Omental fat pad (tissue), 3 donors: ENCODE measurements at regions not wholly inside any gene's neighbourhood (a gene's known extent, or its start where the extent isn't known, plus 50 kb on each side); places are given as distances from the start of the nearest gene placed in this dataset.
"Not testable (repeated sequence)": the region's sequence is repeated elsewhere in the genome, so short reads cannot be mapped to it uniquely, and the experiment has no call there.

ENCODE experiments used
- ATAC-seq: fragments of 150-250 bp; one replicate; pipeline ENCODE4 v1.9.1; 2016; ENCODE audit warnings: mild to moderate bottlenecking, moderate library complexity; ENCODE audit not compliant: low FRiP score
- DNase-seq: peaks from one replicate; pipeline ENCODE4 v3.0.0-alpha.2; 2019; ENCODE audit warnings: low spot score
- TF ChIP-seq, protein P1 (sequence below), 3 donors: fragments of 450-650 bp; IDR thresholded peaks; one replicate each; pipeline ENCODE4 v1.5.1; 2016 to 2017; ENCODE audit warnings: antibody characterized with exemption in 3 of 3, mild to moderate bottlenecking in 3 of 3, moderate library complexity in 2 of 3

DNA sequence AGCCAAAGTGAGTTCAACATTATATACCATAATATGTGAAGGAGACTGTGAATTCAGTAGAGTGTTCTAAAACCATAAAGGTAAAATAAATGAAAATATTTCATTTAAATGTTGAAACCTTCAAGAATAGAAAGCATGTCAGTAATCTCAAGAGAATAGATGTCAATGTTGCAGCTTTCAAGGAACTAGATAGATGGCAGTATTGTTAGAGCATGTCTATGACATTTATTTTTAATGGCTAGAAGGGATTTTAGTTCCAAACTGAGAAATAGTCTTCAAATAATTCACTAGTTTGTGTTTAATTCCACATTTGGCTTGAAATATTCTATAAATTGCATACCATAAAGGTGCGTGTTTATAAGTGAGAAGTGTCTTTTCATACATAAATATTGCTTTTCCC, 326.5 kb downstream of the FLRT2 start:
- DNase-seq (no peak), ATAC-seq (no peak)
- TF ChIP-seq, protein P1, sequence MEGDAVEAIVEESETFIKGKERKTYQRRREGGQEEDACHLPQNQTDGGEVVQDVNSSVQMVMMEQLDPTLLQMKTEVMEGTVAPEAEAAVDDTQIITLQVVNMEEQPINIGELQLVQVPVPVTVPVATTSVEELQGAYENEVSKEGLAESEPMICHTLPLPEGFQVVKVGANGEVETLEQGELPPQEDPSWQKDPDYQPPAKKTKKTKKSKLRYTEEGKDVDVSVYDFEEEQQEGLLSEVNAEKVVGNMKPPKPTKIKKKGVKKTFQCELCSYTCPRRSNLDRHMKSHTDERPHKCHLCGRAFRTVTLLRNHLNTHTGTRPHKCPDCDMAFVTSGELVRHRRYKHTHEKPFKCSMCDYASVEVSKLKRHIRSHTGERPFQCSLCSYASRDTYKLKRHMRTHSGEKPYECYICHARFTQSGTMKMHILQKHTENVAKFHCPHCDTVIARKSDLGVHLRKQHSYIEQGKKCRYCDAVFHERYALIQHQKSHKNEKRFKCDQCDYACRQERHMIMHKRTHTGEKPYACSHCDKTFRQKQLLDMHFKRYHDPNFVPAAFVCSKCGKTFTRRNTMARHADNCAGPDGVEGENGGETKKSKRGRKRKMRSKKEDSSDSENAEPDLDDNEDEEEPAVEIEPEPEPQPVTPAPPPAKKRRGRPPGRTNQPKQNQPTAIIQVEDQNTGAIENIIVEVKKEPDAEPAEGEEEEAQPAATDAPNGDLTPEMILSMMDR (IDR thresholded peaks at IDR 0.05) = no peak

DNA sequence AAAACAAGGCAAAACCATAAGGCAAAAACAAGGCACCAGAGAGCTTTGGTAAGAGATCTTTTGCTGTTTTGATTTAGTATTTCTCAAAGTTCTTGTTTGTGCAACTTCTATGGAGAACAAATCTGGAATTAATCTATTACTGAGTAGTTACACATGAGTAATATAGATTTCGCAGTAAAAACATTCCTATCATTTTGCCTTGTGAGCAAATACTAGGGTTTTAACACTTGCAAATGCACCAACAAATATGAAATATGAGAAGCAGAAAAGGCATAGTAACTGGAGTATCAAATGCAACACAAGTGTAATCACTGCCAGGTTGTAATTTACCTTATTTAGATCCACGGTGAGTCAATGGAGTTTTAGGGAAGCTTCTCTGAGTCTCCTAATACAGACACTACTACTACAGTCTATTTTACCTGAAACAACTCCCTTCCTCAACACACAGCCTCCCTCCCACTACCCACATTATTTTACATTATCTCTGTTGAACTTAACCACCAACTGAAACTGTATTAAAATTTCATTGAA, 324.1 kb downstream of the FLRT2 start:
- ATAC-seq (no peak), DNase-seq (no peak)
- TF ChIP-seq, protein P1 (IDR thresholded peaks at IDR 0.05) = no peak

DNA sequence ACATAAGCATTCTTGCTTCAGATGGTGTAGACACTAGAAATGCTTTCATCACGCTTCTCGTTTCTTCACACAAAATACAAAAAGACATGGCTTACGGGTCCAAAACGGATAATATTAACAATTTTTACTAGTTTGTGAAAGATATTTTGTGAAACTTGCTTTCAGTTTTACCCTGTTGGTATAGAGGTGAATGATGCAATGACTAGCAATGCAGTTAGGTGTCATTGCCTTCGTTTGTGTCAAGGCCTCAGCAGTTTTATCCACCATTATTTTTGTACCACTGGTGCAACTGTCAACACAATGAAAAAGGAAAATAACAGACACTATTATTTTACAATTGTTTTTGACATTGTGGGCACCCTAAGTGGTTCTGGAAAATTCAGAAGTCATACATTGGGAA, 323.0 kb downstream of the FLRT2 start:
- DNase-seq (no peak), ATAC-seq (no peak)
- TF ChIP-seq, protein P1 (IDR thresholded peaks at IDR 0.05) = no peak

GRCh38 chr14:85852123-85852522, 322.2 kb downstream of the FLRT2 start:
- not testable (repeated sequence) for DNase-seq, ATAC-seq

DNA sequence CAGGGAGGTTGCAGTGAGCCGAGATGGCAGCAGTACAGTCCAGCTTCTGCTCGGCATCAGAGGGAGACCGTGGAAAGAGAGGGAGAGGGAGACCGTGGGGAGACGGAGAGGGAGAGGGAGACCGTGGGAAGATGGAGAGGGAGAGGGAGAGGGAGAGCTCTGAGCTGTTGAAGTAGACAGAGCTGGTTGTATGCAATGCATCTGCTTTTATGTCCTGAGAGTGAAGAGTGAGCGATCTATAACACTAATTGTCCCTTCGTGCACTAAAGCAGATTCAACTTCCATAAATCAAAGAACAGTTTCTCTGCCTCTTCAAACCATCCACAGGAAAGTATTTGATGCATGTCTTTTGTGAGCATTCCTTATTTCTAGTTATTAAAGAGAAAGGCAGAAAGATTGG, 300.6 kb downstream of the FLRT2 start:
- ATAC-seq, DNase-seq: not testable (repeated sequence)

- DNase-seq, ATAC-seq: not testable (repeated sequence)
Observed at GRCh38 chr14:85829601-85830000, 299.7 kb downstream of the FLRT2 start.

DNA sequence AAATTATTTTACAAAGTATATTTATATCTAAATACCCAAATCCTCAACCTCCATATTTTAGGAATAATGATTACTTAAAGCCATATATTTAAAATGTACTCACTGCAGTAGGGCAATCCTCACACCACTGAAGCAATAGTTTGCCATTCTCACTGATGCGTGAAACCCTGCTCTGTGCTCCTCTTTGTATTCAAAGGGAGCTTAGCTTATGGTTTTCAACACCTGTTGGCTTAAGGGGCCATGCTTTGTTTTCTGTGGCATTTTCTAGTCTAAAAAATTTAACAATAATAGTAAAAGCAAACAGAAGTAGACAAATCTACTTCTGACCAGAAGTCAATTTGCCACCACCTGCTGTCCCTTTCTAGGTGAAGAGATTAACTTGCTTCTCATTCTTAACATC, 294.6 kb downstream of the FLRT2 start:
- ATAC-seq (no peak), DNase-seq (no peak)
- TF ChIP-seq, protein P1 (IDR thresholded peaks at IDR 0.05) = no peak

GRCh38 chr14:85822236-85822635, 292.3 kb downstream of the FLRT2 start:
- ATAC-seq (no peak), DNase-seq (no peak)
- TF ChIP-seq, protein P1 (IDR thresholded peaks at IDR 0.05) = no peak

GRCh38 chr14:85817430-85817829, 287.5 kb downstream of the FLRT2 start:
- ATAC-seq (no peak), DNase-seq (no peak)
- TF ChIP-seq, protein P1 (IDR thresholded peaks at IDR 0.05) = no peak
